Erythroblast (primary cell): ENCODE measurements at regions not wholly inside any gene's neighbourhood (a gene's known extent, or its start where the extent isn't known, plus 50 kb on each side); places are given as distances from the start of the nearest gene placed in this dataset.

Experiments
- GATA1 ChIP-seq: IDR thresholded peaks from 2 replicates; pipeline ENCODE4 v1.6.1; 2011; ENCODE audit warnings: low read depth, mild to moderate bottlenecking, control low read depth, low read length, moderate library complexity
- POLR2A ChIP-seq: IDR thresholded peaks from 2 replicates; pipeline ENCODE4 v1.6.1; 2011; ENCODE audit warnings: mild to moderate bottlenecking, low read length

- TF ChIP-seq POLR2A: no peak
- TF ChIP-seq GATA1: no peak
Observed at GRCh38 chrX:18016941-18017340, 155.8 kb upstream of the RAI2 start.
